GM21529 (cell line): ENCODE measurements at regions not wholly inside any gene's neighbourhood (a gene's known extent, or its start where the extent isn't known, plus 50 kb on each side); places are given as distances from the start of the nearest gene placed in this dataset.

Source experiments
- ATAC-seq: cut with Tn5 transposase; IDR thresholded peaks from one replicate; pipeline ENCODE4 v1.9.1; 2021; ENCODE audit not compliant: unreplicated experiment

DNA sequence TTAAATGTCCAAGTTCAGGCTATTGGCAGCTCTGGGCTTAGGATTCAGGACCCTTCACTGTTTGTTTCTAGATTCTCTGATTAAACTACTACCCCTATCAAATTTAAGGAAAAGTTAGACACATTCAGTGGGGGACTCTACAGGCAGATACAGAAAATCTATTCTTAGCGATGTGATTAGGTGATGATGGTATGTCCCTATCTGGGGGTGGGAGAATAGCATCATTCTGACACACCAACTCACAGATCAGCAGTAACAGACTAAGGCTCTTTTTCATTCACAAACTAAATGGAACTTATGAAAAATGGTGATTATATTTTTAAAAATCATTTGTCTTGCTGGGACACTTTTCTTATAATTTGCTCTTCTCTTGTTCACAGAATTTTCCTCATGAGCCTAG is 232.9 kb upstream of the CDH2 start:
- no peak for ATAC-seq

DNA sequence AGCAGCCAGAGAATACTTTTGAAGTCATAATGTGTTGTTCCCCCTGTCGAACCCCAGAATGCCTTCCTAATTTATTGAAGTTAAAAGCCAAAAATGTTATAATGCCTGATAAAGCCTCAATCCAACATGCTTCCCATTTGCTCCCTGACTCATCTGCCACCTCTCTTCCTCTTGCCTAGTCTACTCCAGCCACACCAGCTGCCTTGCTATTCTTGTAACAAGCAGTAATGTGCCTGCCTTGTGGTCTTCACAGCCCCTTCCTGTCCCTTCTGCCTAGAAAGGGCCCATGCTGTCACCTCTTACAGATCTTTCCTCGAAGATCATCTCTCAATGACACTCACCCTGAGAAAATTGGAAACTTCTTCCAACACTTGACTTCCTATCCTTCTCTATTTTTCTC is 231.6 kb upstream of the CDH2 start:
- ATAC-seq: no peak

DNA sequence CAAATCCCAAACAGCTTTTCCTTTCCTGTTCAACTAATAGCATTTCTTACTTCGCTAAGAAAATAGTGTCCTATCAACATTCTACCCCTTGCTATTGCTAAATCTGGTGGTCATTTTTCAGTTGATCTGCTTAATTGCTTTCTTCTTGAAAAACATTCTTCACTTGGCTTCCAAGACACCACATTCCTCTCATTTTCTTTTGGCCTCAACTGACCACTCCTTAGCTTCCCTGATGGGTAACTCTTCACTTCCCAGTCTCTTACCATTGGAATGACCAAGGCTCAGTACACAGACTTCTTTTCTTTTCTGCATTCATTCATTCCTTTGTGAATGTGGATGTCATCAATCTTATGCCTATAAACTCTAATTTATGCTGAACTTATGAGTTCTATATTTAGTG is 230.8 kb upstream of the CDH2 start:
- ATAC-seq: no peak

DNA sequence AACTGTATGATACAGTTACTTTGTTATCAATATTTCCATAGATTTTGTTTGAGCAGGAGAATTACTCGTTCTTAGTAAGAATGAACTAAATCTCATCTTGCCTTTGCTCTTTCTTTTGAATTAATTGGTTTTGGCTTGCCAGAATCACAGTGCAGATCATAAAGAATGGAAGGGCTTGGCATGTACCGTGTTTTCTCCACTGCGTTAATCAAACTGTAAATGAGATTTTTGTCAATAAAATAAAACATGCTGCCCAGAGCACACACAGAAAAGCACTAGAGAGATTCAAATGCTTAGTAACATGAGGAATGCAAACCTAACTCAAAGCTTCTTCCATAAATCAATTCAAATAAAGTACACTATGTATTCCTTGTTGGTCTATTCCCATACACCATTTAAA is 229.6 kb upstream of the CDH2 start:
- no peak for ATAC-seq

DNA sequence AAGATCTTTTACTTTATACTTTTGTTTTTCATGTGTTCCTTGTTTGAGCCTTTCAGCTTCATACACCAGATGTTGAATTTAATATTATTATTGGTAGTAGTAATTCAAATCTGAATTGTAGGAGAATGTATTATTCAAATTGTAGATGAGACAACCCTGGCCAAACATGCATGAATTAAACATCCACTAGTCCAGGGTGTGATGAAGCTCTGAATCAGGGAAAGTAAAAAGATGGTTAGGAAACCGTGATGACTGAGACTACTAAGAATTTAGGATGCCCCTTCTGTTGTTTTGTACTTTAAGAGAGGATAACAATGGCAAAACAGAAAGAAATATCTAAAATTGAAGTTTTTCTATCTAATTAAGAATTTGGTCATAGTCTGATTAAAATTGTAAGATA is 227.8 kb upstream of the CDH2 start:
- ATAC-seq: no peak

DNA sequence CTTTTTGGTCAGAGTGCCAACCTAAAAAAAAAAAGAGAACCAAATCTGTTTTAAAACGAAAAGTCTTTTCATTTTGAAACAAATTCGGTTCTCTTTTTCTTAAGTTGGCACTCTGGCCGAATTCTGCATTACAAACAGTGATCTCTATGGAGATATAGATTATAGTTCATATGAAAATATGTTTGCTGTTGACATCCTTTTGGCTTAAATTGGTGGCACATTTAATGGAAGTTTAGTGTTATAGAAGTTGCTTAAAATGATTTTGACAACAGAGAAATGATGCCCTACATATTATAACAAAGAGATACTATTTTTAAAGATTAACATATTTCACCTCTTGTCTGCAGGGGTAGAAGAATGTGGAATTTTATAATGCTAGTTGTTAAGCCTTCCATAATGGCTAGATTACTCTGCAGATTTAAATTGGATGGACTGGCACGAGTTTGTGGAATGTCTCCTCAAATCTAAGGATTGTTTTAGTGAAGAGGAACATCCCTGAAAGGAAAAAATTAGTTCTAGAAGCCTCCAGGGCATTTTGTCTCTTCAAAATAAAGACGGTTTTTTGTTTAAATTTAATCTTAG is 222.9 kb upstream of the CDH2 start:
- no peak for ATAC-seq

DNA sequence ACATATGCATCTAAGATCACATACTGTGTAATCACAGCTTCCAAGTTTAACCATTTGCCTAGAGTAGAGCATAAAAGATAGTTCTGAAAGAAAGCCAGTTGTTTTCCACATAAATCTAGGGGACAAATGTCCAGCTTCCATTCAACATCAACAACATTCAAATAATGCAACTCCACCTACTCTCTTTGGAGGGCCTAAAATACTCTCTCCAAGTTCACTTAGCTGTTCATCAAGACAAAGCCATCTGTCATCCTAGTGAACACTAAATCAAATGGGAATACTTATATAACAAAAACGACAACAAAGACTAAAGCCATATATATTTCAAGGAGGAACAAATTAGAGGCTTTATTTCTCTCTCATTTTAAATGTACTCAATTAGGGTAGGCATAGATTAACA is 221.5 kb upstream of the CDH2 start:
- no peak for ATAC-seq

DNA sequence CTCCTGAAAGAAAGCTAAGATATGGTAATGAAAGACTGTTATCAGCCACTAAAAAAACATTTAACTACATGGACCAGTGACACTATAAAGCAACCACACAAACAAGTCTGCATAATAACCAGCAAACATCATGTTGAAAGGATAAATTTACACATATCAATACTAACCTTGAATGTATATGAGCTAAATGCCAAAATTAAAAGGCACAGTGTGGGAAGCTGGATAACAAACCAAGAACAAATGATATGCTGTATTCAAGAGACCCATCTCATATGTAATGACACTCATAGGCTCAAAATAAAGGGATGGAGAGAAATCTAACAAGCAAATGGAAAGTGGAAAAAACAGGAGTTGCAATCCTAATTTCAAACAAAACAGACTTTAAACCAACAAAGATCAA is 213.1 kb upstream of the CDH2 start:
- ATAC-seq: no peak

DNA sequence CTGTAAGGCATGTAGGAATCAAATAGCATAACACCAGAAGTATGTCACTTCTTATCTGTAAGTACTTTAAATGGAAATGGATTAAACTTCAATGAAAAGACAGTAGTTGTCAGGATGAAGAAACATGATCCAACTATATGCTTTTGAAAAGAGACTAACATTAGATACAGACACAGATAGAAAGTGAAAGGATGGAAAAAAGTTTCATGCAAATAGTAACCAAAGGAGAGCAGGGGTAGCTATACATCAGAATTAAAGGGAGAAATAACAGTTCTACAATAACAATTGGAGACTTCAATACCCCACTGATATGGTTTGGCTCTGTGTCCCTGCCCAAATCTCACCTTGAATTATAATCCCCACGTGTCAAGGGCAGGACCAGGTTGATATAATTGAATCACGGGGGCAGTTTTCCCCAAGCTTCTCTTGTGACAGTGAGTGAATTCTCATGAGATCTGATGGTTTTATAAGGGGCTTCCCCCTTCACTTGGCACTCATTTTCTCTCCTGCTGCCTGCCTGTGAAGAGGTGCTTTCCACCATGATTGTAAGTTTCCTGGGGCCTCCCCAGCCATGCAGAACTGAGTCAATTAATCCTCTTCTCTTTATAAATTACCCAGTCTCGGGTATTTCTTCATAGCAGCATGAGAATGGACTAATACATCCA is 205.4 kb upstream of the CDH2 start:
- ATAC-seq: no peak

DNA sequence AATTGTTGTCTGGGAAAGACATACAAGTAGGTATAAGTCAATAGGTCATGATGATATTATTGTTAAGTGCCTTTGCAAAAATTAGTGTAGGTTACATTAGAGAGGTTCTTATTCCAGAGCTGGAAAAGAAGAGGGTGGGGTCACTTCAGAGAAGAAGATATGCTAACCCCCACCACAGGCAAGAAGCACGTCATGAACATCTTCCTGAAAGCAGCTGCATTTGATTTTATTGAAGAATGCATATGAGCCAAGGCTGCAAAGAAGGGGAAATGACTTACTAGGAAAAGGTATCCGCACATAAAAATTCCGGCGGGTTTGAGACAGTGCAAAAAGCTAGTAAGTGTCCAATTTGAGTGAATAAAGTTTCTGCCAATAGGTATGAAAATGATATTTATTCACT is 195.3 kb upstream of the CDH2 start:
- no peak for ATAC-seq

DNA sequence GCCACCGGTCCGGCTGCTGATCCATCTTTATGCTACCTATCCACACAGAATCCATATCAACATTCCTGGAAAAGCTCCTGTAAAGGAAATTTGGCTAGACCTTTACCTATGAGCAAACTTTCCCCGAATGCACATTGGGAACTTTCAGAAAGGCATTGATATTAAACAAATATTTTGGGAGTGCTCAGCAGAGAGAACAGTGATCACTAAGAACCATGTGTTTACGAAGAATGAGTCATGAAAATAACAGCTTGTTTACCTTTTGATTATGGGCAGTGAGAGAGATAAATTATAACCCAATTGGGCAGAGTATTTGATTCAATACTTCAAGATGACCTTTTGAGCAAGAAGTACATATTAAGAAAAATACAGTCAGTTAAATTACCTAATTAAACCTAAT is 189.7 kb upstream of the CDH2 start:
- no peak for ATAC-seq

DNA sequence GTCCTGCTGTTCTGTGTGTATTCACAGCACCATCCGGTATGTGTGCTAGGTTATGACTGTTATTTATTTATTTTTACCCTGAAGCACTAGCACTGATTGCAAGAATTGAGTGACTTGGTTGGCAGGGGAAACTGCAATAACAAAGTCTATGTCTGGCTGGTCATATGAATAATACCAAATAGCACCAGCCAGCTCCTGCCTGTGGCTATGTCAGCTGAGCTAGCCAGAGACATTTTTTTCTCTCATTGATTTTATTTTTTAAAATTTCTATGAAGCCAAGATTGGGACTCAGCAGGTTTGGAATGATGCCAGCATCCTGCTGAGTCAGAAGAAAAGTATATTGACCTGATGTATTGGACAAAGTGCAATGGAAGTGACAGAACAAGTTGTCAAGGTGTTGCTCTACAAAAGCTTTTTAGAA is 188.5 kb upstream of the CDH2 start:
- no peak for ATAC-seq

DNA sequence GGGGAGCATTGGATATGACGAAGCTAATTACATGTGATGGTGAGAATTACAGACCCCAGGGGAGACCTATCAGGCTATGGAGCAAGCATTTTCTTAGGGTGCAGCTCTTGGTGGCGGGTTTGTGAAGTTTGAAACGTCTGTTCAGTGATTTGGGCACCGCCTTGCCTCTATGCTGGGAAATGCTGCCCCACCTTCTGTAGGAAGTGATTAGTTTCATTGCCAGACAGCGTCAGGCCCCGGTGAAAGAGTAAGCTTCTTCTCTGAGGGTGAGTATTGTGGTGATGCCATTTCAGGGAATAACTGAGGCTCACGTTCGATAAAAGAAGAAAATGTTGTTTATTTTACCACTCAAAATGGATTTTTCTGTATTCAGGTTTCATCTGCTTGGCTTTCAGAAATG is 186.2 kb upstream of the CDH2 start:
- no peak for ATAC-seq

DNA sequence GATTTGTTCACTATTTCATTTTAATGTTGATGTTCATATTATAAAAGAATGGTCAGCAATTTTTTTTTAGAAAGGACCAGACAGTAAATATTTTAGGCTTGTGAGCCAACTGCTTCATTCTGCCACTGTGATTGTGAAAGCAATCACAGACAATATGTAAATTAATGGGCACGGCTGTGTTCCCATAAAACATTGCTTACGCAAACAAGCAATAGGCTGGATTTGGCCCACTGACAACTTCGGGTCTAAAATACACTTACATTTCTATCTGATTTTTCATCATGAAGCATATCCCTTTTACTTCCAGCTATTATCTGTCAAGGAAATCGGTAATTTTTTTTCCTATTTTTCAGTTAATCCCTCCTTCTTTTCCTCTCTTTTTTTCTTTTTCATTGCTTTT is 182.2 kb upstream of the CDH2 start:
- no peak for ATAC-seq

DNA sequence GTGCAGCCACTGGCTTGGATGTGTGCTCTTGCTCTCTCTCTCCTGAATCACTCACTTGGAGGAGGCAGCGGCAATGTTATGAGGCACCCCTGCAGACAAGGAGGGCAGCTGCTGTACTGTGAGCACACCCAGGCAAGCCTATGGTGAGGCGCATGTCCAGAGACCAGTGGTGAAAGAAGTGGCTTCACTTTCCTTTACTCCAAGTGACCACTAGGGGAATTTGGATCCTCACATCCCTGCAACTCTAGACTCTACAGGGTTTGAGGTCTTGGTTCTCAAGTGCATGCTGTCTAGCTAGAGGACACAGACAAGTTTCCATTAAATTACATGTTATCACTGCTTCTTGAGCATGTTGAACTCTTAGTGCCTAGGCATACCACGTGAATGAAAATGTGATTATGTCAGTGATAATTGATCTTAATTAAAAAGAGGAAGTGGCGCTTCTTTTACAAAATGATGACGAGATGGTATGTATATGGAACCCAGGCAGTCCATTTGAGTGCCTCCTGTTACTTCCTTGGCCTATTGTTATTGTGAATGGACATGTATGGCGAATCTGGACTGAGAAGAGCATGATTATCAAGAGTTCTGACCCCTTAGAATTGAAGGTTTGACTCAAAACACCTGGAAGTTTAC is 181.0 kb upstream of the CDH2 start:
- no peak for ATAC-seq

DNA sequence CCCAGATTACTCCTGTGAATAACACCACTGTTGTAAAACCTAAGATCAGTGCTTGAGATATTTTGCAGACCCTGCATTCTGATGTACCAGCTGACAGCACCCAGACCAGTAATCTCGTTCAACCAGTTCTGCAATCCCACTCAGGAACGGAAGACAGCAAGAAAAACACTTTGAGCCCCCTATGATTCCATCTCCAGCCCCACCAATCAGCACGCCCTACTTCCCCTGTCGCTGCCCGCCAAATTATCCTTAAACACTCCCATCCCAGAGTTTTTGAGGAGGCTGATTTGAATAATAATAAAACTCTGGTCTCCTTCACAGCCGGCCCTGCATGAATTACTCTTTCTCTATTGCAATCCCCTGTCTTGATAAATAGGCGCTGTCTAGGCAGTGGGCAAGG is 173.9 kb upstream of the CDH2 start:
- no peak for ATAC-seq

DNA sequence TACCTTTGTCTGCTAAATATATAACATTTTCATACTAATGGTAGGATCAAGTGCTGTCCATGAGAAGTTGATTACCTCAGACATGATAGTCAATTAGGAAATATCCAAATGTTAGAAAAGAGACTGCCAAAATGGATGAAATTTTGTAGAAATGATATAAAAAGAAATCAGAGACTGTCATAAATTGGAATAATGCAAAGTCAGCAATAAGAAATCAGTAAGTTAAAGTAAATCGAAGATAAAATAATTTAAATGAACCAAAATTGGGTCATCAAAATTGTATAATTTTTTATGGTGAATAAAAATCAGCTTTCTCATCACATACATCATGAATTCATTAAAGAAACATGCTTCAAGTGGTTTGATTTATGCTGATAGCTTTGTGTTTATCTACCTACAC is 165.3 kb upstream of the CDH2 start:
- no peak for ATAC-seq

DNA sequence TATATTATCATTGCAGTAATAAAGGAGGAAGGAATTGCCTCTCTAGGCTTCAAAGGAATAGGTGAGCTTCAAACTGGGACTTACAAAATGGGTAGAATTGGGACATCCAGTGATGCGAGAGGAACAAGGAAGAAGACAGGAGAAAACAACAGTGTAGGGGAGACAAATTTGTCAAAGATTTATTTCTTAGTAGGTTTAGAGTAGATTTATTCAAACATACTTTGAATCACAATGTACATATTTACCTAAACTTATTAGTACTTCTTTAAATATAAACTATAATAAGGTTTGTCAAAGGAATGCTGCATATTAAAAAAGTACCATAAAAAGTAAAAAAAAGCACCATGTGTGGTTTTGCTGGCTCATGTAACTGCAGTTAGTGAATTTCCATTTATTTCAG is 161.4 kb upstream of the CDH2 start:
- ATAC-seq: no peak

DNA sequence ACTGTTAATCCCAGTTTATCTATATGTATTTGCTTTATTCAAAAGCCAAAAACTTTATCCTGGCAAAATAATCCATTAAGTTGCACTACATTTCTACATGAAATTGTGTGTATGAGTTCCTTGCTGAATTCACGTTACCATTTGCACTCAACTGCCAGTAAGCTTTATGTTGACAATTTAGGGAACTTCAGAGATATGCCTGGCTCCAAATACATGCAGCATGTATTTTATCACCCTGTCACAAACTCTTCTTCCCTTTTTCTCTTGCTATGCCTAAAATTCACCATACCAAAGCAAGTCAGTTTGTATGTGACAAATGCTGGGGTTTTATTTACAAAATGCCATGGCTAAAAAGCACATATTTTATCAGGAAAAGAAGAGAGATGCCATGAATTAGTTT is 157.6 kb upstream of the CDH2 start:
- no peak for ATAC-seq

DNA sequence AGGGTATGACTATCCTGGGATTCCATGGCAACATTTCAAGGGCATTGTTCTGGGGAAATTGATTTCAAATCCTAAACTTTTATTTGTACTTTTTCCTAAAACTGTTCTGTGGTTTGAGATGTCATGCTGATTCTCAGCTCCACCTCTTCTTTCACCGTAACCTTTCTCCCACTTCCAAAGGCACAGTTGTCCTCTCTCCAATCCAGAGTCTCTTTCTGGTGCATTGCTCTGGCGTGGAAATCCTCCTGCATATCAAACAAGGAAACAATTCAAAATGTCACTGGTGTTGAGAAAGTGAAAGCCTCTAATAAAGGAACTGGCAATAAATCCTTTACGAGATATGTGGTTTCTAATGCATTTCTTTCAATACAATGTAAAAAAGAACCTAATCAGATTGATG is 155.1 kb upstream of the CDH2 start:
- no peak for ATAC-seq

DNA sequence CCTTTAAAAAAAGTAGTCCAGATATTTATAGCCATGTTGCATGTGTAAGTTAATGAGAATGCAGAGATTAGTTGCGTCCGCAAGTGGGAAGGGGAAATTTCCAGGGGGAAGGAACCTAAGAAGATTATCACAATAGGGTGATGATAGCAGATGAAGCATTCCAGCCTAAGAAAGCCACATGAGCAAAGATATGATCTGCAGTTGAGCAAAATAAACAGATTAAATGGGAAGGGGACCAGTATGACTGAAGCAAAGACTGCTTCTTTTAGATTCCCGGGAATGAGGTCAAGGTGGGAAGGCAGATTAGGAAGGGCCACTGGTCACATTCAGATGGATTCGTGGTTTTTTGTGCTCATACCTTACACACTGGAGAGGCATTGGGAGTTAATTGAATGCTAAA is 154.6 kb upstream of the CDH2 start:
- ATAC-seq: no peak

DNA sequence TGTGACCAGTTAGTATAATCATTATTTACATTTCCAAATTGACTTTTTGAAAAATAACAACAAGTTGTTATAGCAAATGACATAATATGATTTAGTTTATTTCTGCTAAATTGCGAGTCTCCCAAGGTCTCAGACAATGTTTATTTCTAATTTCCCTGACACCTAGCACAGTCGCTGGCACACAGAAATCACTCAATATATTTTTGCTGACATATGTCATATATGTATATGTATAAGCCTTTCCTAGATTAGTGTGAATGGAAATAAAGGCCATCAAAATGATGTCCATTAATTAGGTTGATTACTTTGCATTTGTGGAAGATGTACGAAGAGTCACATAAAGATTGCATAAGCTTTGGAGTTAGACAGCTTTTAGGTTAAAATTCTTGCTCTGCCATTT is 136.7 kb upstream of the CDH2 start:
- no peak for ATAC-seq

DNA sequence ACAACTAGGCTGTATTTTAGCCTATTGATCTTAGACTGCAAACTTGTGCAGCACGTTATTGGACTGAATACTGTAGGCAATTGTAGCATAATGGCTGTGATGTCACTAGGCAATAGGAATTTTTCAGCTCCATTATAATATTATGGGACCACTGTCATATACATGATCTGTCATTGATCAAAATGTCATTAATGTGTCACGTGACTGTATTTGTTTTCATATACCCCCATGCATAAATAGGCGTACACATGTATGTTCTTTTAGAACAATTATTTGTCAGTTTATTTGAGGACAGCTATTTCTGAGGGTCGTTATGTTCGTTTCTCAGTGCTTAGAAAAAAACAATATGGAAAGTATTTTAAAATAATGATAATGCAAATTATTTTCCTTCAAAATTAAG is 111.9 kb upstream of the CDH2 start:
- ATAC-seq: no peak
